Hepatocyte (in vitro differentiated cells): ENCODE measurements at regions not wholly inside any gene's neighbourhood (a gene's known extent, or its start where the extent isn't known, plus 50 kb on each side); places are given as distances from the start of the nearest gene placed in this dataset.

ENCODE experiments used
- EZH2 ChIP-seq: fragments of 200-600 bp; sonication (generic); IDR thresholded peaks from 2 replicates; pipeline ENCODE4 v1.6.1; 2016; ENCODE audit warnings: antibody characterized with exemption, mild to moderate bottlenecking, borderline replicate concordance
- EZH2phosphoT487 ChIP-seq: fragments of 200-600 bp; sonication (generic); IDR thresholded peaks from one replicate; pipeline ENCODE4 v1.6.1; 2018; ENCODE audit warnings: antibody characterized with exemption, mild to moderate bottlenecking, low read depth, moderate library complexity; ENCODE audit not compliant: unreplicated experiment, severe bottlenecking
- TF ChIP-seq, protein P1 (sequence below): fragments of 200-600 bp; sonication (generic); IDR thresholded peaks from 2 replicates; pipeline ENCODE4 v1.5.1; 2016; ENCODE audit warnings: antibody characterized with exemption, mild to moderate bottlenecking; ENCODE audit not compliant: poor library complexity

GRCh38 chr1:226790545-226791181 is 51.6 kb upstream of the ITPKB start:
- TF ChIP-seq, protein P1, sequence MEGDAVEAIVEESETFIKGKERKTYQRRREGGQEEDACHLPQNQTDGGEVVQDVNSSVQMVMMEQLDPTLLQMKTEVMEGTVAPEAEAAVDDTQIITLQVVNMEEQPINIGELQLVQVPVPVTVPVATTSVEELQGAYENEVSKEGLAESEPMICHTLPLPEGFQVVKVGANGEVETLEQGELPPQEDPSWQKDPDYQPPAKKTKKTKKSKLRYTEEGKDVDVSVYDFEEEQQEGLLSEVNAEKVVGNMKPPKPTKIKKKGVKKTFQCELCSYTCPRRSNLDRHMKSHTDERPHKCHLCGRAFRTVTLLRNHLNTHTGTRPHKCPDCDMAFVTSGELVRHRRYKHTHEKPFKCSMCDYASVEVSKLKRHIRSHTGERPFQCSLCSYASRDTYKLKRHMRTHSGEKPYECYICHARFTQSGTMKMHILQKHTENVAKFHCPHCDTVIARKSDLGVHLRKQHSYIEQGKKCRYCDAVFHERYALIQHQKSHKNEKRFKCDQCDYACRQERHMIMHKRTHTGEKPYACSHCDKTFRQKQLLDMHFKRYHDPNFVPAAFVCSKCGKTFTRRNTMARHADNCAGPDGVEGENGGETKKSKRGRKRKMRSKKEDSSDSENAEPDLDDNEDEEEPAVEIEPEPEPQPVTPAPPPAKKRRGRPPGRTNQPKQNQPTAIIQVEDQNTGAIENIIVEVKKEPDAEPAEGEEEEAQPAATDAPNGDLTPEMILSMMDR, result no peak
- TF ChIP-seq EZH2phosphoT487 (no peak), EZH2 (no peak)
